SH-SY5Y (cell line): ENCODE measurements at regions not wholly inside any gene's neighbourhood (a gene's known extent, or its start where the extent isn't known, plus 50 kb on each side); places are given as distances from the start of the nearest gene placed in this dataset.

Source experiments
- GATA2 ChIP-seq: IDR thresholded peaks from 2 replicates; pipeline ENCODE4 v1.6.1; 2011; ENCODE audit warnings: mild to moderate bottlenecking, low read depth, low read length
- GATA3 ChIP-seq: IDR thresholded peaks from 2 replicates; pipeline ENCODE4 v1.6.1; 2011; ENCODE audit warnings: low read depth, mild to moderate bottlenecking, low read length, moderate library complexity

DNA sequence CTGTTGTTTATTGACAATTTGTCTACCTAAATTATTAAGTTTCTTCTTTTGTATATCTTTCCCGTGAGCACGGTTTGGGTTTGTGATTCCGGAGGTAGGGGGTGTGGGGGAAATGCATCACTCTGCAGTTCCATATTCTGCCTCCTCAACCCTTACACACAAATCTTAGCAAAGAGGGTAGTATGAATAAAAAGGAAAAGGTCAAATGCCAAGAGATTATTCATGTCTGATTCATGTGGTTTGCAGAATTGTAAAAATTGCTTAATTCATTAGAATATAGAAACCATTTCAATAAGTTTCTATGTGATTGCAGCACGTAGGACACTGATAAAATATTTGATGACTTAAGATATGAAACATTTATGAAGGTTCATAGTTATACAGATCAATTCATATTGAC, 601.9 kb downstream of the SEMA5A start:
- TF ChIP-seq GATA2 = no peak
- TF ChIP-seq GATA3 = no peak

DNA sequence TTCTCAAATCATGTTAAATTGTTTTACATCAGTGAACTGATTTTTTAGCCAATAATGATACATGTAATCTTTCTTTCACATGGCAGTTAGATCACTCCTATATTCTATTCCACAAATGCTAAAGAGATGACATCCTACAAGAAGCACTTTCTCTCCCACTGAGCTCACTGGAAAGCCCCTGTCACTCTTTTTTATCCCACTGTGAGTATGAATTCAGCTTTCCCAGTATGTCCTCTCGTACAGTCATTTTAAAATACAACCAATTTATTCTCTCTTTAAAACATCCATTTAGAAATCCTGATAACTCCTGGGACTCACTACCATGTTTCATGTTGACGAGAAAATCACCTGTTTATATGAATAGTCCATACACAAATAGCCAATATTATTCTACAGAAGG, 599.9 kb downstream of the SEMA5A start:
- TF ChIP-seq GATA2 (no peak), GATA3 (no peak)

DNA sequence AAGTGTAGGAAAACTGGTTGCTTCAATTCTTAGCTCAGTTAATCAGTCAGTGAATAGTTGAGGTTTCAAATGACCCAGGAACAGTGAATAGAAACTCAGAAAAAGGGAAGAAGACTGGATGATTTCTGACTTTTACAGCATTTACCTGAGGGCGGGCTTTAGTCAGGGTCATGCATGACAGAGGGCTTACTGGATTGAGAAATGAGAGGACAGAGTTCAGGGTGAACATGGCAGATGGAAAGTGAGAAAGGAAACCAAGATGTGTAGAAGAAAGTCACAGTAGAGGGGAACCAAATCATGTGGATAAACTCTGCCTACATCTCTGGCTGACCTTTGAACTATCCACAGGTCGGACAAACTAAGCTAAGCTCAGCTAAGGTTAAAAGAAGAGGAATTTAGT, 596.0 kb downstream of the SEMA5A start:
- TF ChIP-seq GATA3 = no peak

DNA sequence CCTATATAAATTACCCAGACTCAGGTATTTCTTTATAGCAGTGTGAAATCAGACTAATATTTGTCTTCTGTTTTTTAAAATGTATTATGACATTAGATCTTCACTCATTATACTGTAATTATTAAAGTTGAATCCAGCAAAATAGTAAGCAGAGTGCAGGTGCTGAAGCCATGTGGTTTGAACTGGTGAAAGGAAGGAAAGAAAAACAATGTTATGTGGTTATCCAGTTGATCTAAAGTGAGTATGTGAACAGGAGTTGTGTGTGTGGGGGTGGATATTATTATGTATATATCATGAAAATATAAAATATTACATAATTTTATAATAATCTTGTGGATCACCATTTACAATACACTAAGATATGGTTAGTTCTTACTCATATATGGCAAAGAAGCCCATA, 593.7 kb downstream of the SEMA5A start:
- no peak for TF ChIP-seq GATA3
- no peak for TF ChIP-seq GATA2

DNA sequence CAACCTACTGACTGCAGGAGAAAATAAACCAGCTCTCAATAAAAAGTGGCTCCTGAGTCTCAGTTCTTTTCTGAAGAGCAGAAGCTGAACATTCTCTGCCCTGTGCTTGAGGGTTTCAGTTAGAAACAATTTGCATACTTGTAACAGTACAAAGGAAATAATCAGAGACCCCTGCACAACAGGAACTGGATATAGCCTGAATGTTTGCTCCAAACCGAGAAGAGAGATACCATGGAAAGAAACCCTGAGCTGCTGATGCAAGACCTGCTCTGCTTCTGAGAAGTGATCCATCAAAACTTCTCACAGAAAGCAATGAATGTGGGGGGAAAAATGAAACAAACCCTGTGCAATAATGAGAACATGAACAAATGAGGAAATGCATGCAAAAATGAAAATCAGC, 592.9 kb downstream of the SEMA5A start:
- TF ChIP-seq GATA2 (no peak), GATA3 (no peak)

DNA sequence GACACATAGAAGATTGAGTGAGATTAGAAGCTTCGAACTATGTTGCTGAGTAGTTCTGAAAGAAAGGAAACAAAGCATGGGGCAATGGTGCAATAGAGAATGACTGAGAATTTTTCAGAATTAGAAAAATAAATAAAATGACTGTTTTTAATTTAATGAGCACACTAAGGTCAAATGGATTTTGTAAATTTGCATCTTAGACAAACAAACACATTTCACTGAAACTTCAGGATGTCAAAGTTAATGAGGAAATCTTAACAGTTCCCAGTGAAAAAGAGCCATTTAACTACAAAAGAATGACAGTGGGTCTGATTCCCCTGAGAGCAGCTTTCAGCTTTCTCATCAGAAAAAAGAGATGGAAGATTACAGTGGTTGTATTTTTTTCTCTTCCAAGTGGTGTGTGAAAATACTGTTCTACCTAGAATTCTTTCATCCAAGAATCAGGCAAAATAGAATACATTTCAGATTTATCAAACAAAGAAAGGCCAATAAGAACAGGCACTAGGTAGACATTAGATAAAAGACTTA, 591.9 kb downstream of the SEMA5A start:
- TF ChIP-seq GATA2 = no peak
- no peak for TF ChIP-seq GATA3

DNA sequence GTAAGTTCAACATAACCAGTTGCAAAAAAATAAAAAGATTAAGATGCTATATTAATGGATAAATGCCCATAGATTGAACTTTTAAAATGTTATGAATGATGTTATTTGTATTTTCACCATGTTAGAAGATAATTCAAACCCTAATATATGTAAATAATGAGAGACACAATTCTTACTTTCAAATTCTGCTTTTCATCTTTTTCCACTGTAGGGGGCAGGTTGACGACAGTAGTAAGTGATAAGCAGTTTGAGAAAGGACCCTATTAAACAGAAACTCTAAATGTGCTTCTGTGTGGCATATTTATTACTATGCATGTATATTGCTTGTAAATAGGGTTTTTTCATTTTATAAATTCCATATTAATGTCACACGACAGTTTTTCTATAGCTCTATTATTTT, 591.1 kb downstream of the SEMA5A start:
- TF ChIP-seq GATA3 (no peak), GATA2 (no peak)

DNA sequence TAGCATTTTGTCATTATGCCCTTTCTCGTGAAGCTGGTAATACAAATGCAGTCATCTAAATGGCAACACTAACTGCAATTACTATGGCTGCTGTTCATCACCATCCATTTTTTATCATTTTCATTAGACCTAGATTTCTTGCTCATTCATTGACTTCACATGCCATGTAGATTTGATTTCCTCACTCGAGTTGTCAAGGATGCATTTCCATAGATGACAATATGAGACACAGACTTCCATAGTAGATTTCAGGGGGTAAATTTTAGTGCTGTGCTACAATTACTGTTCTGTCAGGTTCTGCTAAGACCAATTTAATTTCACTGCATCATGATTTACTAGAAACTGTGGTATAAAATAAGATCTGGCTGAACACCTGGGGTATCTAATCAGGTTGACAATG, 589.2 kb downstream of the SEMA5A start:
- no peak for TF ChIP-seq GATA2
- no peak for TF ChIP-seq GATA3

DNA sequence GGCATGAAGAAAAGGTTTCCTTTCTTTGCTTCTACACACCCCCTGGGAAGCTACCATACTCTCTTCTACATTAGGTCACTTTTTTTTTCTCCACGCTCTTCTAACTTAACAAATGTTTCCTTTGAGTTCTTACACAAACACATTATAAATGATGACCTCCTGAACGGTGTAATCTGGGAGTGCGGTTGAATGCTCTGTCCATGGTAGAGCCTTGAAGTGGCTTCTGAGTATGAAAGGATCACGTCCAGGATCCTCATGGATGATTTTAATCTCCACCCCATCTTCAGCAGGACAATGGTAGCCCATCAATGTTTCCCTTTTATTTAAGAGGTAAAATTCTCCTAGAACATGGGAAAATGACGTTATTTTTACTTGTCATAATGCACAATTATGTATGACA, 587.3 kb downstream of the SEMA5A start:
- TF ChIP-seq GATA3 (no peak), GATA2 (no peak)

DNA sequence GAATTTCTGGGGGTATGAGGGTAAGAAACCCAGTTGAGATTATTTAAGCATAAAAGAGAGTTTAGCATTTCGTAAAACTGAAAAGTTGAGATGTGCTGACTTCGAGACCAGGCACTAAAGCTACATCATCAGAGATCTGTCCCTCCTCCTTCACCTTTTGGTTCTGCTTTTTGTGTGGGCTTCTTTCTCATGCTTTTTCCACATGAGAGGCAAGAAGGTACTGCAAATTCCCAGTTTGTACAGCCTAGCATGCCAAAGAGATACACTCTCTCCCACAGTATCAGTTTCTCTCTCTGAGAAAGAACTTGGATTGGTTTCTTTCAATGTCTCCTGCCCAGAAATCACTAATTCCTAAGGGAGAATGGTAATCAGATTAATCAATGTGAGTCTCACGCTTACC, 584.7 kb downstream of the SEMA5A start:
- TF ChIP-seq GATA2 = no peak
- no peak for TF ChIP-seq GATA3

DNA sequence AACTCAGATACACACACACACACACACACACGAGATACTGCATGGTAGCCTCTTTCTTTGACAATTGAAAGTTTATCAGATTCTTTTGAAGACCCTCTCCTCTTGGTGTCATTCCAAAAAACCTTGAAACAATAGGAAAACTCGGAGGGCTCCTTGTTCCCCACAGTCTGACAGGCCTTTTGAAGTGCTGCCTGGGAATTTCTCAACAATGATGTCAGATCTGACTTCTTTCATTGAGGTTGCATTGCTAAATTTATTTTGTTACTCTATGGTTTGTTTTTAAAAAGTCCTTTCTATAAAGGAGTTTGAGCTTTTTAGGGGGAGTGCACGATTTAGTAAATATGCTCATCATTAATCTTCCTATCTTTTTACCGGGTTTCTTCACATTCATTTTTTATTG, 583.9 kb downstream of the SEMA5A start:
- TF ChIP-seq GATA3 = no peak
- no peak for TF ChIP-seq GATA2

DNA sequence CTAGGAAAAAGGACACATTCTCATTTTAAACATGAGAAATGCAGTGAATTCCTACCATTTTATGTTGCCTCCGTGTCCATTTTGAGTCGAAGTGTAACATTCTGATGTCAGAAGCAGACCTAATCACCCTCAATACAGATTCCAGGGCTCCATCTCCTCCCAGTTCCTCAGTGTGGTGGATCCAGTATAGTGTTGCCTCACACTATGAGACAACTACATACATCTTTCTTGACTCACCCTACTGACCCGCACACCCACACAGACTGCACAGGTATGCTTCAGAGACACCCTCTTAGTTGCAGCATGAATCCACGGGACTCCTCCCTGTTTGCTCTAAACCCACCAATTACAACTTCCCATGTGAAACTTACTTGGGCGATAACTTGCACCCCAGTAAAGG, 564.9 kb downstream of the SEMA5A start:
- TF ChIP-seq GATA2 (no peak), GATA3 (no peak)

DNA sequence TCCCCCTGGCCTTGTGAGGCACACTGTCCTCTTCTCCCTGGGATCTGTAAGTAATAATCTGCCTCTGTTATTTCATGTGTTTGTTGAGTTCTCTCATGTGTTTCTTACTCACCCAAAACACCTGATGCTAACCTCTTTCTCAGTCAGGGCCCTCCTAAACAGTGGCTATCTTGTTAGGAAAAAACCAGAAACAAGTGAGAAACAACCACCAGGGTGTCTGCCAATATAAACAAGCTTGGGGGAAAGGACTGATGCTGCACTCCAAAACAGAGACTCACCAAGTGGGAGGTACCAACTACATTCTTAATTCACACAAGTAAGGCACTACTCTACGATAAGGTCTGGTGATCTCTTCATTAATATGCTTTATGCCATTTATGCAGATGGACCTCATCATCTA, 564.4 kb downstream of the SEMA5A start:
- TF ChIP-seq GATA2 = no peak
- no peak for TF ChIP-seq GATA3

DNA sequence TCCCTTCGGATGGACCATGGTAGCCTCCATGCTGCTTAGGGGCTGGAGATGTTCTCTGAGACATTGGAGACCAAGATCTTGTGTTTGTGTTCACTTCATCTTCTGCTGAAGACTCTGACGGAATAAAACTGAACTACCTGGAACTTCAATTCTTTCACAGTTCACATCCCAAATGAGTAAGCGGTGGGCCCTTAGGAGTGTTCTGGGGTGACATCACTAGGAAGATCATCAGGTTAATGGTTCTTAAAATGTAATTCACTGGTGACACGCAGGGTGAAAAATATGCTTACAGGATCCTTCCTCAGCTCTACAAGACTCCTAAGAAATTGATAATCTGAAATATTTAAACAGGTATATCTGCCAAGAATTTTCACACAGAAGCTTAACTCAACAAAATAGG, 561.5 kb downstream of the SEMA5A start:
- no peak for TF ChIP-seq GATA2
- TF ChIP-seq GATA3 = no peak
